Osteoblast (primary cell): ENCODE measurements at regions not wholly inside any gene's neighbourhood (a gene's known extent, or its start where the extent isn't known, plus 50 kb on each side); places are given as distances from the start of the nearest gene placed in this dataset.

Source experiments
- DNase-seq: peaks from one replicate; pipeline ENCODE4 v3.0.0; 2011; ENCODE audit warnings: low spot score, mixed read lengths; ENCODE audit not compliant: insufficient read length; ENCODE audit errors: missing footprints
- H2AFZ ChIP-seq: 2 replicates; pipeline ENCODE4 v1.6.0; 2011; ENCODE audit warnings: mild to moderate bottlenecking, low read length
- H3K27ac ChIP-seq: 2 replicates; pipeline ENCODE4 v1.5.1; 2011; ENCODE audit warnings: mild to moderate bottlenecking, low read depth, low read length, moderate library complexity
- H3K27me3 ChIP-seq: 2 replicates; pipeline ENCODE4 v1.6.0; 2012; ENCODE audit warnings: mild to moderate bottlenecking, control low read depth, inconsistent platforms, low read length, moderate library complexity; ENCODE audit not compliant: insufficient read depth
- H3K36me3 ChIP-seq: 2 replicates; pipeline ENCODE4 v1.5.1; 2011; ENCODE audit warnings: mild to moderate bottlenecking, low read length, control low read depth, moderate library complexity; ENCODE audit not compliant: insufficient read depth
- H3K4me1 ChIP-seq: 2 replicates; pipeline ENCODE4 v1.5.1; 2011; ENCODE audit warnings: mild to moderate bottlenecking, low read length, control low read depth, moderate library complexity; ENCODE audit not compliant: insufficient read depth
- H3K4me2 ChIP-seq: 2 replicates; pipeline ENCODE4 v1.6.0; 2011; ENCODE audit warnings: mild to moderate bottlenecking, low read length; ENCODE audit not compliant: insufficient read depth
- H3K4me3 ChIP-seq: fragments of 200-600 bp; sonication (generic); 3 replicates; pipeline ENCODE4 v1.5.1; 2012; ENCODE audit warnings: mild to moderate bottlenecking, low read length, inconsistent platforms; ENCODE audit not compliant: insufficient read depth
- H3K79me2 ChIP-seq: 2 replicates; pipeline ENCODE4 v1.6.0; 2012; ENCODE audit warnings: mild to moderate bottlenecking, low read length, control low read depth, inconsistent platforms; ENCODE audit not compliant: insufficient read depth
- H3K9me3 ChIP-seq: 2 replicates; pipeline ENCODE4 v1.5.1; 2011; ENCODE audit warnings: low read depth, low read length, control low read depth
- H4K20me1 ChIP-seq: 2 replicates; pipeline ENCODE4 v1.6.0; 2012; ENCODE audit warnings: mild to moderate bottlenecking, low read length, control low read depth; ENCODE audit not compliant: insufficient read depth
- TF ChIP-seq, protein P1 (sequence below): IDR thresholded peaks from 2 replicates; pipeline ENCODE4 v1.5.1; 2011; ENCODE audit warnings: mild to moderate bottlenecking, low read depth, low read length, moderate library complexity; ENCODE audit errors: extremely low read depth

- no peaks in the 10 kb centered on the region for H3K4me1 ChIP-seq
- peaks cover 4% of the 10 kb centered on the region for H3K9me3 ChIP-seq
- H3K36me3 ChIP-seq: no peaks in the 10 kb centered on the region
- no peaks in the 10 kb centered on the region for H3K79me2 ChIP-seq
- no peaks in the 10 kb centered on the region for H4K20me1 ChIP-seq
- no peak overlapping the region for H3K27ac ChIP-seq
- no peak overlapping the region for H3K4me3 ChIP-seq
- TF ChIP-seq, protein P1, sequence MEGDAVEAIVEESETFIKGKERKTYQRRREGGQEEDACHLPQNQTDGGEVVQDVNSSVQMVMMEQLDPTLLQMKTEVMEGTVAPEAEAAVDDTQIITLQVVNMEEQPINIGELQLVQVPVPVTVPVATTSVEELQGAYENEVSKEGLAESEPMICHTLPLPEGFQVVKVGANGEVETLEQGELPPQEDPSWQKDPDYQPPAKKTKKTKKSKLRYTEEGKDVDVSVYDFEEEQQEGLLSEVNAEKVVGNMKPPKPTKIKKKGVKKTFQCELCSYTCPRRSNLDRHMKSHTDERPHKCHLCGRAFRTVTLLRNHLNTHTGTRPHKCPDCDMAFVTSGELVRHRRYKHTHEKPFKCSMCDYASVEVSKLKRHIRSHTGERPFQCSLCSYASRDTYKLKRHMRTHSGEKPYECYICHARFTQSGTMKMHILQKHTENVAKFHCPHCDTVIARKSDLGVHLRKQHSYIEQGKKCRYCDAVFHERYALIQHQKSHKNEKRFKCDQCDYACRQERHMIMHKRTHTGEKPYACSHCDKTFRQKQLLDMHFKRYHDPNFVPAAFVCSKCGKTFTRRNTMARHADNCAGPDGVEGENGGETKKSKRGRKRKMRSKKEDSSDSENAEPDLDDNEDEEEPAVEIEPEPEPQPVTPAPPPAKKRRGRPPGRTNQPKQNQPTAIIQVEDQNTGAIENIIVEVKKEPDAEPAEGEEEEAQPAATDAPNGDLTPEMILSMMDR: no peak
- no peaks in the 10 kb centered on the region for H3K27me3 ChIP-seq
- no peak overlapping the region for H3K4me2 ChIP-seq
- no peak for DNase-seq
- no peak overlapping the region for H2AFZ ChIP-seq
Measured at GRCh38 chr6:164130585-164130984, 716.1 kb downstream of the QKI start.

DNA sequence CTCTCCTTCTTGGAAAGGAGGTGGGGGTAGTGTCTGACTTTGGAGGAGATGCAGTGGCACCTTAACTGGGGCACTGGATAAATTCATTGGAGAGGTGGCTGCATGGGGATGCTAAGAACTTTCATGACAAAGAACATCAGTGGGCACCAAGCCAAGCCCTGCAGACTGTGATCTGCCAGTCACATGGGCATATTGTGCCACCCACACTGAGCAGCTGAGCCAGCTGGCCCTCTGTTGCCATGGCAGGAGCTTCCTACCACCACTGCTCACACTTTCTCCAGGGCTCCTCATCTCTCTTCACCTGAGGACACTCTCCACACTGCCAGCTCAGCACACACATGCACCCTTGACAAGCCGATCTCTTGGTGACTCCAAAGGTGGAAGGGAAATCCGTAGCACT lies 715.6 kb downstream of the QKI start:
- DNase-seq: no peak
- Histone ChIP-seq H3K9me3 (peaks cover 4% of the 10 kb centered on the region), H4K20me1 (no peaks in the 10 kb centered on the region), H3K4me2 (no peak overlapping the region), H3K27me3 (no peaks in the 10 kb centered on the region), H3K27ac (no peak overlapping the region), H3K4me1 (no peaks in the 10 kb centered on the region), H2AFZ (no peak overlapping the region), H3K36me3 (no peaks in the 10 kb centered on the region), H3K4me3 (no peak overlapping the region), H3K79me2 (no peaks in the 10 kb centered on the region)
- TF ChIP-seq, protein P1: no peak

DNA sequence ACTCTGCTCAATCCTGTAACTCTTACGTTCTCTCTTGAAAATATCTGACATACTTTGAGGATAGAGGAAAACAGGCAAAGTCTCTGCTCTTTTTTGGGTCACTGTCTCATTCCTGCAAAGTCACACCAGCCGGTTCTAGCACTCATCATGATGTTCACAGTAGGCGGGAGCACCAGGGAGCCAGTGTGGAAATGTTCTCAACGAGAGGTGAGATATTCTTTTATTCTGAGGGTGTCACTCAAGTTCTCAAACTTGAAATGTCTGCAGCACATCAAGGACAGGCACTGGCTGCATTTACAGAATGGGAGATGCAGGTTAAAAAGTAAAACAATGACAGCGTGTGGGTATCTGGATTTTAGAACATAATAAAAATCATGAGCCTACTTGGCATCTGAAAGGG lies 714.7 kb downstream of the QKI start:
- Histone ChIP-seq H3K27me3 (no peaks in the 10 kb centered on the region), H3K4me1 (no peaks in the 10 kb centered on the region), H3K4me2 (no peak overlapping the region), H2AFZ (no peak overlapping the region), H4K20me1 (no peaks in the 10 kb centered on the region), H3K27ac (no peak overlapping the region), H3K9me3 (peaks cover 2% of the 10 kb centered on the region), H3K36me3 (no peaks in the 10 kb centered on the region), H3K79me2 (no peaks in the 10 kb centered on the region), H3K4me3 (no peak overlapping the region)
- TF ChIP-seq, protein P1: no peak
- no peak for DNase-seq

GRCh38 chr6:164128101-164128500 lies 713.6 kb downstream of the QKI start:
- TF ChIP-seq, protein P1: no peak

More at GRCh38 chr6:164128101-164128500, 713.6 kb downstream of the QKI start:
- H3K36me3 ChIP-seq: no peaks in the 10 kb centered on the region
- H3K4me1 ChIP-seq: no peaks in the 10 kb centered on the region
- DNase-seq: no peak
- no peaks in the 10 kb centered on the region for H3K9me3 ChIP-seq
- no peaks in the 10 kb centered on the region for H3K27me3 ChIP-seq
- no peak overlapping the region for H3K4me2 ChIP-seq
- H3K79me2 ChIP-seq: no peaks in the 10 kb centered on the region
- H4K20me1 ChIP-seq: no peaks in the 10 kb centered on the region
- no peak overlapping the region for H3K27ac ChIP-seq
- no peak overlapping the region for H3K4me3 ChIP-seq
- no peak overlapping the region for H2AFZ ChIP-seq
